IPS-NIHi7 (cell line): ENCODE measurements at regions not wholly inside any gene's neighbourhood (a gene's known extent, or its start where the extent isn't known, plus 50 kb on each side); places are given as distances from the start of the nearest gene placed in this dataset.
"Not testable (repeated sequence)": the region's sequence is repeated elsewhere in the genome, so short reads cannot be mapped to it uniquely, and the experiment has no call there.

Source experiments
- DNase-seq: peaks from one replicate; pipeline ENCODE4 v3.0.0; 2012; ENCODE audit warnings: mixed read lengths; ENCODE audit errors: extremely low spot score

DNA sequence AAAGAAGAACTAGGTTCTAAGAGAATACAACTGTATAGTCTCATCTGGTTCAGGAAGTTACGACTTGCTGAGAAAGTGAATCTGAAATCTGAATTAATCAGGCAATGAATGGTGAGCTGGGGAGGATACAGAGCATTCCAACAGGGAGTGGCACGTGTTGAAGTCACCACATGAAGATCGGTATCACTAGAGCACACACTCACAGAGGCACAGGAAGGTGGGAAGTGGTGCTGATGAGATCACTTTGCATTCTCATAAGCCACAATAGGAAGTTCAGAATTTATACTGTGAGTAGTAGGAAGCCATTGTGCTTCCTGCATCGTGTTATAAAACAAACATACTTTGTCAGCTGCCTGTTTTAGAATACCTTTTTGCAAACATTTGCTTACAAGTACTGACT is 615.0 kb upstream of the DDX18 start:
- no peak for DNase-seq

DNA sequence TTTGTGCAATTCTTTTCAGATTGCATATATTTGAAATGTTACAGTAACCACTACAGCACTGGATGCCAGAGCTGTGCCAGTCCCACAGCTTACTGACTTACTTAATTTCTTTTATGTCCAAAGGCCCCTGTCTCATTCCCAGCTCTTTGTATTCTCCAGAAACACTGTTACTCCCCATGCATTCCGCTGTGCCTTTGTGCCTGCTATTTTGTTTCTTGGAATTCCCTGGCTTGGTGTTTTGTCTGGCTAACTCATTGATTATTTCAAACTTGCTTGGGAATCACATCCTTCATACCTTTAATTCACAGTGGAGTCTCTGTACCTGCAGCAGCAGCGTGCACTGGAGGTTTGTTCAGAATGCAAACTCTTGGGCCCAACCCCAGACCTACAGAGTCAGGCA is 601.9 kb upstream of the DDX18 start:
- no peak for DNase-seq

DNA sequence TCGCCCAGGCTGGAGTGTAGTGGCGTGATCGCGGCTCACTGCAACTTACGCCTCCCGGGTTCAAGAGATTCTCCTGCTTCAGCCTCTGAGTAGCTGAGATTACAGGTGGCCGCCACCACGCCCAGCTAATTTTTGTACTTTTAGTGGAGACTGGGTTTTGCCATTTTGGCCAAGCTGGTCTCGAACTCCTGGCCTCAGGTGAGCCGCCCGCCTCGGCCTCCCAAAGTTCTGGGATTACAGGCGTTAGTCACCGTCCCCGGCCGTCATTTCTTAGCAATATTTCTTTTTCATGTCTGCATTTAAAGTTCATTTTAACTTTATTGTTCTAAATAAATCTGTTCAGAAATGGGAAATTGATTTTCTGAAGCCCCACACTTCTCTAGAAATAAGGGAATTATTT is 597.3 kb upstream of the DDX18 start:
- DNase-seq, result no peak

DNA sequence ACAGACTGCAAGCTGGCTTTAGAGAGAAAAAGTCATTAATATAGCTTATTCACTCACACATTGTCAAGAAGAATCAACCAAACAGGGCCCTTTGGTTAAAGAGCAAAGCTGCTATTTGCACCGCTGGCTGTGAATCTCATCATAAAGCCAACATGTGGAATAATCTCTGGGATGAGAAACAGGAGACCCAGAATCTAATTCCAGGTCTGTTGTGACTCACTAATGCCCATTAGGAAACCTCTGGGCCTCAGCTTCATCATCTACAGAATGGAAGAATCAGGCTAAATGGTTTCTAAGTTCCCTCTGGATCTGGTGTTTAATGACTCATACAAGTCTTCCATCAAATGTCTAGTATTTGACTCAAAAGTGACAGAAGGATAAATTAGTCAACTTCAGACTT is 591.7 kb upstream of the DDX18 start:
- no peak for DNase-seq

DNA sequence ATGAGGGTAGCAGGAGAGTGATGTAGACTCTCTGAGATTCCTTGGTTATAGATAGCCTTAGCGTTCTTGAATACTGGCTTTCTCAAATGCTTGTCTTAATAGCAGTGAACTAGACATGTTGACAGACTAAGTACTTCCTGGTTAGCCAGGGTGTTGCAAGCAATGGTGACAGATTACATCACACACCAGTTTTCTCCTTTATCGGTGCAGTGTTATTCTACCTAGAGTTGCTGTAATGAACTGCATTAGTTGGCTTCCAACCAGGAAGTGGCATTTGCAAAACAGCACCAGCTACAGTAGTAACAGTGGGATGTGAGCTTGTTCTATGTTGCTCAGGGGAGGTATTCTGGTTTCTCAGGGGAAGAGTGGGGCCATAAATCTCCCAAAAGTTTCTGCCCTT is 582.2 kb upstream of the DDX18 start:
- no peak for DNase-seq

DNA sequence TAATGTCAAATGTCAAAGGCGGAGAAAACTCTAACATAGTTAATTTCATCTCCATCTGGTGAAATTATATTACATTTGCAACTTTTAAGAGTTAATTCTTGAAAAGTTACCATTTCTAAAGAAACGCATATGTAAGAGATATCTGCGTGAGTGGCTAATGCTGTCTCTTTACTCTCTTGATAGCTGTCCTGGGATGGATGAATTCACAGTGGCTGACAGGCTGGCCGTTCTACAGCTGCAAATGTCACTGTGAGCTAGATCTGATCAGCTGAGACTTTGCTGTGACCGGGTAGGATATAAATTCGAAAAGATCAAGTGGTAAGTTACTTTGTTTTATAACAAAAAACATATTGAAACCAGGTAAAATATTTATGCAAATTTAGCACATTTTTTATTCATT is 557.1 kb upstream of the DDX18 start:
- DNase-seq, result no peak

DNA sequence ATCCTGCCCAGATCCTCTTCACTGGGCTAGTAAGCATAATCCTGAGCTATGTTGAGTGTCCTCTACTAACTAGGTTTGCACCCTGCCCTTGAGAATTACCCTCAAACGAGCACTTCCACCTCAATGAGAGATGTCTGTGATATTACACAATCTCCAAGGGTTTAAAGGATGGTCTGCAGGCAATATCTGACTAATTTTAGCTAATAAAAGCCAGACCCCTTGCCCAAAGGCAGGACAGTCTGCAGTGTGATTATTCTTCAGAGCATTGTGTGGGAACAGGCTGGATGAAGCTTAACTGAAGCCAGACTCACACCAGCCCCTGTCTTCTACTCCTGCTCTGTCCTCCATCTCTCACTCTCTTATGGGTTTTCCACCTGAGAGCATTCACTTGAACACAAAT is 544.9 kb upstream of the DDX18 start:
- DNase-seq, result no peak

DNA sequence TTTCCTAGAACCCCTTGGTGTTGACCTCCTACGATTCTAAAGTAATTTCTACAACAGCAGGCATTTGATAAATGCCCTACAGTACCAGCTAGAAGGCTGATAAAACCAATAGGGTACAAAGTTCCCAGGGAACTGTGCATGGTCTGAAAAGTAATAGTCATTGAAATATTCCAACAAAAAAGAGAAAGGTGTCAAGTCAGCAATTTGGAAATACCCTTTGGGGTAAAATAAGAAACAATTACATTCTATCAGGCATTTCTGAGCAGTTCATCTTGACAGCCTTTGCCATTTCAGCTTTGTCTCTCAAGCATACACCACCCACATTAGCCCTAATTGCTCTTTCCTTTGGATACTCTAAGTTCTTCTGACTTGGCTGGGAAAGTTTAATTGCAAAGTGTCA is 542.9 kb upstream of the DDX18 start:
- no peak for DNase-seq

DNA sequence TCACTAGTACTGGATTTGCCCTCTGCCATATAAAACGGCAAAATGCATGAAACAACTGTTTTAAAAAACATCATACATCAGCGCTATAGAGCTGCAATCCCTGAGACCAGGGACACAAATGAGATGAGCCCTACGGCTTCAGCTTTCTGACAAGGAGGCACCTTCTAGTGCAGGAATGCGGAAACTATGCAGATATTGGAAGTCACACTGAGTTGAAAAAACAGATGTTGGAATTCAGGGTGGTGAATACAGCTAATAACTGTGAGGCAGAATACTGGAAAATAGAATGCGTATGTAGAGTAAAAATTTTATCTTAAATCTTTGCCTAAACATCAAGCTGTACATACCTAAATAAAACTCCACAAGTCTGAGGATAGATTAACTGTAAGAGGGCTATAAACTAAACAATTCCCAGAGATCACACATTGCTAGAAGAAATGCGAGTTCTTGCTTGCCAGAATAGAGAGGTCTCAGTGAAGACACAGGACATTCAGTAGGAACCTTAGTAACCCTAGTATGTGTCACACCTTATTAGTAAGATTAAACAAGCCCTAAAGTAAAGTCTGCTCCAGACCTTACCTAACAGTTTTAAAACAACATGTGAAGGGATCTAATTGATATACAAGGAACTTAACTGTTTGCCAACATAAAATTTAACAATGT is 541.4 kb upstream of the DDX18 start:
- DNase-seq, result peak; percentile 17

DNA sequence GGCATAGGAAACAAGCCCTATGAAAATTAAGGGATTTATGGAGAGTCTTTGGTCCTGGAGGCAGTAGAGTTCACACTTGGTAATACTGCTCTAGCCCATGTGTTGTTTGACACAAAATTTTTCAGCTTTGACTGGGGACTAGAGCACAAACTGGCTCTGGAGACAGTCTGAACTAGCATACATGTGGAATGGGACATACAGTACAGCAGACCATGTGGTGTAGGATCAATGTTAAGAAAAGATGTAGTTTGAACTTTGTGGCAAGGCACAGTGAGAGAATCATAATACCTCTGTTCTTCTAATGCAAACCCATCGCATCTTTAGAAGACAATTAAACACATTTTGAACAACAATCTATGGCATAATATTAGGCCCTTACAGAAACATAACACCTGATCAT is 521.5 kb upstream of the DDX18 start:
- no peak for DNase-seq

DNA sequence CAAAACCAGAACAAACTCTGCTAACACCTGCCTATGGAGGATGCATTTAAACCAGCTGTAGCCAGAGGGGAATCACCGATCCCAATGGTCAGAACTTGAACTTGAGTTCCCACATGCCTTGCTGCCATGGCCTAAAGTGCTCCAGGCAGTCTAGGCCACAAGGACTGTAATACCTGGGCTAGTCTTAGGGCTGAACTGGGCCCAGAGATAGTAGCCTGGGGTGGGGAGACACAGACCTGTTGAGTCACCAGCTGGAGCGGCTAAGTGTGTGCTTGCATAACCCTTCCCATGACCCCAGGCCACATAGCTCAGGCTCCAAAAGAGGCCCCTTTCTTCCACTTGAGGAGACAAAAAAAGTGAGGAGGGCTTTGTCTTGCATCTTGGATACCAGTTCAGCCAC is 515.0 kb upstream of the DDX18 start:
- no peak for DNase-seq

DNA sequence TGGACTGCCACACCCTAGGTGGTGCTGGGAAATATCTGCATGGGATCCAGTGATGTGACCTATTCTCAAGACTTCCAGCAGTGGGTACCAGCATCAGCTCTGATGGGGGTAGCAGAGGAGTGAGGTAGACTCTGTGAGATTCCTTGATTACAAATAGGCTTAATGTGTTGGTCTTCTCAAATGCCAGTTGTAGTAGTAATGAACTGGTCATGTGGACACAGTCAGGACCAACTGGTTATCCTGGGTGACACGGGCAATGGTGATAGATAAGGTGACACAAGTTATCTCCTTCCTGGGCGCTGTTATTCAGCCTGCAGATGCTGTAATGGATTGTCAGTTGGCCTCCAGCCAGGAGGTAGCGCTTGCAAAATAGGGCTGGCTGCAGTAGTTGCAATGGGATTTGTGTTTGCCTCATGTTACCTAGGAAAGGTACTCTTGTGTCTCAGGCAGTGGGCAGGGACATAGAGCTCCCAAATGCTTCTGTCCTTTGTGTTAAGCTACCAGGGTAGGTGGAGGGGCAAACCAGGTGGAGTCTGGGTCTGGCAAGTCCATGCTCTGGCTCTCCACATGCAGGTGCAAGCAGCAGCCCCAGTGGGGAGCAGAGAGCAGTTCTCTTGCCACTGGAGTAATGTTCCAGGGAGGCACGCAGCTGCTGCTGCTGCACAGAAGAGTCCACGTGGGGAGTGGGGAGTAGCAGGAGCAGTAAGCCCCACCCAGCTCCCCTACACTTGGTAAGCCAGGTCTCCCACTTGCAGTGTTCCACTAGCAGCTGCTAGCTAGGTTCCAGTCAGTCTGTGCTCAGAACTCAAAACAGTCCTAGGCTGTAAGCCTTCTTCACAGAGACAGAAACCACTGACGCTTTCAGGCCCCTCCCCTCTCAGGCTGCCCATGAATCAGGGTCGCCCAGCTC is 505.4 kb upstream of the DDX18 start:
- no peak for DNase-seq

DNA sequence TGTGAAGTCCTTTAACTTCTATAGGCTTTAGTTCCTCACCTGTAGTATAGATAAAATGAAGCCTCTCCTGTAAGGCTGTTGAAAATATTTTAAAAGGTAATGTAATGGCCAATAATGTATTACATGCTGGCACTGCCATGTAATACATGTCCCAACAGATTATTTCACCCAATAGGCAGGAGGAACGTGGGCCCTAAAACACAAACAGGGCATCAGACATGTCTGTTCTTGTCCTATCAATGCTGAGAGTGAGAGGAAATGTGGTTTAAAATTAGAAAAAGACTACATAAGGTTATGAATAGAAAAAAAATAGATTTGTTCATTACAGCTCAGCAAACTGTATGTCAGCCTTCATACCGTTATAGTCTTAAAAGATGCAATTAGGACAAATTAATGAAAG is 492.7 kb upstream of the DDX18 start:
- DNase-seq, result no peak

DNA sequence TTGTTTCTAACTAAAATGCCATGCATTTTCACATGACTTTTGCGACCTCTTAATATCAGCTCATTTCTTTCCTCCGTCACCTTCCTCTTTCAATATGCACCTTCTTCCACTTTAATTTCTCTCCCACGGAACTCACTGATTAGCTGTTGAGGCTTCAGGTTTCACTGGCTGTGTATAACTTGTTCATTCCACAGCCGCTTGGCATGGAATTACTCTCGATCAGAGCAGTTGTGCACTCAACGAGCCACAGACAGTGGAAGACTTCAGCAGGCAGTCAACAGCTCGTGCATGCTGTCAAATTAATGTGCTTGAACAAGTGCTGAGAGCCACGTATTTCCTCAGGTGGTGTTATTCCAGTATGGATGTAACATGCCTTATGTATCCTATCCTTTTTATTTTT is 491.2 kb upstream of the DDX18 start:
- no peak for DNase-seq

DNA sequence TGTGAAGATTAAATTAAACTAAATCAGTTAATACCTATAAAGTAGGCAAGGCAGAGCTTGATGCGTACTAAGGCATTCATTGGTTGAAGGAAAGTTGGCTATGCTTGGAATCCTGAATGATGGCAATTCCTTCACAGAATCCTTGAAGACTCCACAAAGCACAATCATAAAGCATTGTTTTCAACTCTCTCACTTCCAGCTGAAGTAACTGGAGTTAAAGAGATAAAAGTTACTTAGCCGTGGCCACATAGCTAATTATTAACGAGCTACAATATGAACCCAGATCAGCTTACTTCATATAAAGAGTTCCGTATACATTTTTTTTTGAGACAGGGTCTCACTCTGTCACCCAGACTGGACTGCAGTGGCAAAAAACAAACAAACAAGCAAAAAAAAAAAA is 483.9 kb upstream of the DDX18 start:
- no peak for DNase-seq

DNA sequence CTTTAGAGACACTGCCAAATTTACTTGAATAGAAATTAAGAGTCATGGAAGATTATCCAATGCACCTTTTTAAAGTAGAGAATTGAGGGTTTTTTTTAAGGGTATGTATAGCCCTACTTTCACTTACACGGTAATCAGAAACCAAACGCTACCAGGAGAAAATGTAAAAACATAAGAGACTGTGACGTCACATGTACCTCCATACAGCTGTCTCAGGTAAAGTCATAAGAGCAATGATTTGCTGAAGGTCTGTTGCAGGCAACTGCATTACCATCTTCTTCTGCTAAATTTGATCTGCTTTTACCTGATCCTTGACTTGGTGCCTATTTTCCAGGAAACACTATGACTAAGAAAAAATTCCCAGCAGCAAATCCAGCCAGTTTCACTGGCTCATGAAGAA is 478.5 kb upstream of the DDX18 start:
- no peak for DNase-seq

DNA sequence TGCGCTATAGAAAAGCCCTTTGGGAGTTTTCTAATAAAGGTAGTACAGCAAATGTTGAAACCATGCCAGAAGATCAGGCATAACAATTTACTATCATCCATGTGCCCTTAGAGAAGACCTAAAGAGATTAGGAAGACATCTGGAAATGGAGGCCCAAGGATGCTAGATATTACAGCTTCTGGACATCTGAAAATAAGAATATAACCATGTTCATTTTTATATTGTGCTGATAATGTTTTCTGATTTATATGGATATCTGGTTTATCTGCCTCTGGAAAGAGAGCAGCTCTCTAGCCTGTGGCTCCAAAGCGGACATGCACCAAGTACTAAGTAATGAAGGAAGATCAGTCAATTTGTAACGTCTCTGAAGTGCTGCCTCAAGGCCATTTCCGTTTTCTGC is 478.0 kb upstream of the DDX18 start:
- no peak for DNase-seq

DNA sequence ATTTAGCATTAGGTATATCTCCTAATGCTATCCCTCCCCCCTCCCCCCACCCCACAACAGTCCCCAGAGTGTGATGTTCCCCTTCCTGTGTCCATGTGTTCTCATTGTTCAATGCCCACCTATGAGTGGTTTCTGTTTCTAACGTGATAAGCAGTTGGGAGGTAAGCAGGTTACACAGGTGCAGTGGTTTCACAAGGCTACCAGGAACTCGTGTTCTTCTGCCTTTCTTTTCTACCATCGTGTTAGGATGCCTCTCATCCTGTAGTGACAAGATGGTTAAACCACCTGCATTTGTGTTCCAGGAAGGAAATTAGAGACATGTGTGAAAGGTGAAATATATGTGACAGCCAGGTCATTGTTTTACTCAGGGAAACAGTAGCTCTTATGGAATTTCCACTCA is 476.5 kb upstream of the DDX18 start:
- not testable (repeated sequence) for DNase-seq

DNA sequence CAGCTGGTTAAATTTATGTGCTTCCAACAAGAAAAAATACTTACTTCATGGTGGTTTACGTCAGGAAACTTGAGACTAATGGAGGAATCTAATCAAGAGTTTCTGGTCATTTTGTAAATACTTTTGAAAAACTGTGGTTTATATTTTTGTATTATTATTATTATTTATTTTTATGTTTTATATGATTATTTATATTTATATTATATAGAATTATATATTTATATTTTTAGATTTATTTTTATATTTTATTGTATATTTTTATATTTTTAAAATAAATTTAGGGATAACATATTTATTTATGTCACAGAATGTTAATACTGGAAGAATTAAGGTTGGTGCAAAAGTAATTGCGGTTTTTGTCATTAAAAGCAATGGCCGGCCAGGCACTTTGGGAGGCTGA is 474.5 kb upstream of the DDX18 start:
- DNase-seq, result no peak

DNA sequence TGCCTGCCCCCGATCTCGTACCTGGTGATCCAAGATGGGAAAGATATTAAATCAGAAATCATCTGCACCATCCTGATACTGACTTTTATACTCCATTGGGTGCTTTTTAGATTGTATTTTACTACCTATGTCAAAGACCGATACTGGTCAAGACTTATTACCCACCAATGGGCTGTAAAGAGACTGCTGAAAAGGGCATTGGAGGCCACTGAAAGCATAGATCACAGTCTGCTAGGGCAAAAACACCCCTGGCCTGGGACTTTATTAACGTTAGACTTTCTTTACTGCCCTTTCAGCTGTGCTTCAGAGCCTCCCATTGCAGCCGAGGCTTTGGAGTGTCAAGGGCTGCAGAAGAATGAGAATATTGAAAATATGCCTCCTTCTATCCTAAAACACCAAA is 472.8 kb upstream of the DDX18 start:
- DNase-seq, result no peak

DNA sequence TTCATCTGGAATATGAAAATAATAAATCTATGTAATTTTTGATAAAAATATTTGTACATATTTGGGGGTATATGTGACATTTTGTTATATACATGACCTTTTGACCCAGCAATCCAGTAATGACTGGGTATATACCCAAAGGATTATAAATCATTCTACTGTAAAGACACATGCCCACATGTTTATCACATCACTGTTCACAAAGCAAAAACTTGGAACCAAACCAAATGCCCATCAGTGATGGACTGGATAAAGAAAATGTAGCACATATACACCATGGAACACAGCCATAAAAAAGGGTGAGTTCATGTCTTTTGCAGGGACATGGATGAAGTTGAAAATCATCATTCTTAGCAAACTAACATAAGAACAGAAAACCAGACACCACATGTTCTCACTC is 472.1 kb upstream of the DDX18 start:
- DNase-seq, result no peak

DNA sequence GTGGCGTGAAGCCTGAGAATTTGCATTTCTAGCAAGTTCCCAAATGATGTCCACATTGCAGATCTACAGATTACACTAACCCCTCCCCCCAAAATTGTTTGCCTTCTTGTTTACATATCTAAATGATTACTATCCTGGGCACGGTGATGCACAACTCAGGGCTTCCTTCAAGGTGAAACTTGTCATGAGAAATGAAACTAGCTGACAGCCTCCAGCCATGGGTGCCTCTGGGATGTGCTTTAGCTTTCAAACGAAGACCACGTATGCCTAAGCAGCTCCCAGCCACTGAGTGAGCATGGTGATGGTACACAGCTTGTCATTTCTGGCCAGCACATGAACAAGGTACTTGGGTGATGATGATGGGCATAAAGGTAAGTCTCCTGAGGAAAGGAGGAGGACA is 464.8 kb upstream of the DDX18 start:
- DNase-seq, result no peak

DNA sequence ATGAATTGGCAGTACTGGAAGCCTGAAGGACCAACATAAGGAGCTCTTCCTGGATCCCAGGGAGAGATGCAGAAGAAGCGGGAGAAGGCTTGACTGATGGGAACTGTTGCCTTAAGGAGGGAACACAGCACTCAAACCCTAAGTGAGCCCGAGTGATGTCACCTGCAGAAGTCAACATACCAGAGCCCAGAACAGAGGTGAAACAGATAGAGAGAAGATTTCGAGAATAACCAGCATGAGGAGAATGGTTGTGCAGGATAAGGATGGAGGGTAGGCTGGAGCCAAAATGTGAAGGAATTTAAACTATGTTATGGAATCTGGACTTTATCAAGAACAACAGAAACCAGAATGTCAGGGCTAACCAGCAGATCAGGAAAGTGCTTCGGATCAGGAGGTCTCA is 463.1 kb upstream of the DDX18 start:
- peak; percentile 12 for DNase-seq
